ENCODE measurements at regions not wholly inside any gene's neighbourhood (a gene's known extent, or its start where the extent isn't known, plus 50 kb on each side); places are given as distances from the start of the nearest gene placed in this dataset.

DNA sequence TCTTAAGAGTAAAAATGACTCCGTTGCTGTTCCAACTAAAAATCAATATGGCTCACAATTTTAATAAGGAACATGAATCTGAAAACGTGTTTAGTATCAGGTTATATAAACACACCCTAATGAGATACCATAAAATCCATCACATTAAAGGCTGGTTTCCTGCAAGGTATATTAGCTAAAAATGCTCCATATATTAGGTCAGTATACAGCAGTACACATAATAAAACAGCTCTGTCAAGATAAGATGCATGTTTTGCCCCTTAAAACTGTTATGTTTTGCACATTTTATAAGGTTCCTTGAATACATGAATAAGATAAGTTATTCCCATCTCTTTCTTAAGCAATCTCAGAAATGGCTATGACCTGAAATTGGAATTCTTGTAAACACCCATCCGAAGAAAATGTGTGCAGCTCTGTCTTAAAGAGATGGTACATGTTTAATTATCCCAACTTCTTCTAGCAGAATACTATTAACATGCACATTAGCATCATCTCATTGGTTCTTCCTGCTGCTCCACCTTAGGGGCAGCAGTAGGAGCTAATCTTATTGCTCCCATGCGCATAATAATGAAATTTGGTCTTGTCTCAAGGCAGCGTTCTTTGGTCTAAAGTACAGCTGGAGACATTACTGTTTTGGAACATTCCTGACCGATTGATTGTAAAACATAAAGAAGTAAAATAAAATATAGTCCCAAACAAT, 836.1 kb upstream of the FANCL start:
- H3K36me3 ChIP-seq: no peaks in the 10 kb centered on the region
- TF ChIP-seq EP300 (IDR thresholded peaks at IDR 0.05) (no peak), POLR2A (IDR thresholded peaks at IDR 0.05) (no peak)
- TF ChIP-seq, protein P1, sequence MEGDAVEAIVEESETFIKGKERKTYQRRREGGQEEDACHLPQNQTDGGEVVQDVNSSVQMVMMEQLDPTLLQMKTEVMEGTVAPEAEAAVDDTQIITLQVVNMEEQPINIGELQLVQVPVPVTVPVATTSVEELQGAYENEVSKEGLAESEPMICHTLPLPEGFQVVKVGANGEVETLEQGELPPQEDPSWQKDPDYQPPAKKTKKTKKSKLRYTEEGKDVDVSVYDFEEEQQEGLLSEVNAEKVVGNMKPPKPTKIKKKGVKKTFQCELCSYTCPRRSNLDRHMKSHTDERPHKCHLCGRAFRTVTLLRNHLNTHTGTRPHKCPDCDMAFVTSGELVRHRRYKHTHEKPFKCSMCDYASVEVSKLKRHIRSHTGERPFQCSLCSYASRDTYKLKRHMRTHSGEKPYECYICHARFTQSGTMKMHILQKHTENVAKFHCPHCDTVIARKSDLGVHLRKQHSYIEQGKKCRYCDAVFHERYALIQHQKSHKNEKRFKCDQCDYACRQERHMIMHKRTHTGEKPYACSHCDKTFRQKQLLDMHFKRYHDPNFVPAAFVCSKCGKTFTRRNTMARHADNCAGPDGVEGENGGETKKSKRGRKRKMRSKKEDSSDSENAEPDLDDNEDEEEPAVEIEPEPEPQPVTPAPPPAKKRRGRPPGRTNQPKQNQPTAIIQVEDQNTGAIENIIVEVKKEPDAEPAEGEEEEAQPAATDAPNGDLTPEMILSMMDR (IDR thresholded peaks at IDR 0.05): no peak
- 34 to 41% (median 39%) methylated on average over 6 of the region's 6 CpGs for WGBS, 3 donors
- DNase-seq: no peak
- intact Hi-C loops (cut with DNase I): no loop called here
- no peaks in the 10 kb centered on the region for H3K9me3 ChIP-seq
- H3K27me3 ChIP-seq: no peaks in the 10 kb centered on the region
- H3K4me1 ChIP-seq (ENCODE audit: insufficient read depth): no peaks in the 10 kb centered on the region
- H3K4me3 ChIP-seq: no peak overlapping the region
- H3K27ac ChIP-seq: no peak overlapping the region

DNA sequence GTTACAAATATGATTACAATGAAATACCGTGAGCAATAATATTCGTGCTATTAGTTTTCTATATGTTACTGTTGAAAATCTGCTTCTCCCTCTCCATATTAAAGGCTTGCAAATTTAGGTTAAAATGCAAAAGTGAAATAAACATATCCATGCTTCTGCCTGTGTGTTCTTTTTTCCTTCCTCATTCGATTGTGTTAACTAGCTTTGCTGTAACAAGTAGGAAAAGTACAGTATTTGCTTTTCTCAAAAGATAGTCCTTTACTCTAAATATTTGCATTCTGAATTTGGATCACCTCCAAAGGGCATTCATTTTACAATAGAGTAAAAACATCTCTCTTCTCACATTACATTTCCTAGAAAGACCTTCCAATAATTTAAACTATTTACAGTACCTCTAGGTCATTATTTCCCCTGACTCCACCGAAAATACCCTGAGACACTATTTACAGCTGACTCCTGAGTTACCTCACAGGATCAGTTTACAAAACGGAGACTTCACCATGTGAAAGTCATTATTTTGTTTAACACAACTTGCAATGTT, 835.0 kb upstream of the FANCL start:
- intact Hi-C loops (cut with DNase I): no loop called here
- Histone ChIP-seq H3K27me3 (no peaks in the 10 kb centered on the region), H3K9me3 (no peaks in the 10 kb centered on the region), H3K4me1 (ENCODE audit: insufficient read depth) (no peaks in the 10 kb centered on the region), H3K27ac (no peak overlapping the region), H3K4me3 (no peak overlapping the region), H3K36me3 (no peaks in the 10 kb centered on the region)
- 38 to 49% (median 39%) methylated on average over 5 of the region's 5 CpGs for WGBS, 3 donors
- no peak for DNase-seq
- TF ChIP-seq EP300 (IDR thresholded peaks at IDR 0.05): no peak
- TF ChIP-seq, protein P1 (IDR thresholded peaks at IDR 0.05): no peak

DNA sequence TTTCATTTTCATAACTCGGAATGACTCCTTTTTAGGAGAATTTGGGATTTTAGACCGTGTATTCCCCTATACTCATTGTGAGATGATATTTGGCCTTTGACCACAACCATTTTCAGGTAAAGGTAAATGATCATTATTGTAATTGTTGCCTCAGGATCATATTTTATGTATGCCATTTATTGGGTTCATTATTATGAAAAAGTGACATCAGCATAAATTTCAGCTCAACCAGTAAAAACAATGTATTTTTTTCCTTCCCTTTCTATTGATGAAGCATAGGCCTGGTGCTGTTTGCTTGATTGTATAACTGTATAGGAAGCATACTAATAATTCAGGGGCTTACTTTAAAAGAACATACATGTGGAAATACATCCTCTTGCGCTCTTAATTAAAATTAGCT, 832.9 kb upstream of the FANCL start:
- no peaks in the 10 kb centered on the region for H3K4me1 ChIP-seq (ENCODE audit: insufficient read depth)
- no peaks in the 10 kb centered on the region for H3K27me3 ChIP-seq
- no peak overlapping the region for H3K27ac ChIP-seq
- no peak overlapping the region for H3K4me3 ChIP-seq
- intact Hi-C loops (cut with DNase I): no loop called here
- TF ChIP-seq, protein P1 (IDR thresholded peaks at IDR 0.05): no peak
- H3K9me3 ChIP-seq: no peaks in the 10 kb centered on the region
- no peaks in the 10 kb centered on the region for H3K36me3 ChIP-seq
- WGBS, 3 donors: 92 to 93% (median 93%) methylated on average over 3 of the region's 3 CpGs
- DNase-seq: no peak

DNA sequence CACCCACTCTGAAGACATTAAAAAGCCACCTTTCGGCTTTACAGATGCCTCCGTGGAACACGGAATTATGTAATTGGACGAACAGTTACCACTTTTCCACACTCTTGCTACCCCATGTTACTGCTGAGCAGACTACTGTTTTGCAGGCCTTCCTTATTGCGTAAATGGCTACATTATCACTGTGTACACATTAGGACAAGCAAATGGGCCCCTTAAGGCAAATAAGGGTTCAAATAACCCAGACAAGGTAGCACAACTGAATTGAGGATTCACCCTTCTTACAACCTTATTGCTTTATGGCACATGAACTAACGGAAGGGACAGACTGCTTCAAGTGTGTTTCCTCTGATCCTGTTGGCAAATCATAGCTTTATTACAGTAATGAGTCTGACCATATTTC, 832.2 kb upstream of the FANCL start:
- no peak for DNase-seq
- TF ChIP-seq POLR2A (IDR thresholded peaks at IDR 0.05) (no peak), EP300 (IDR thresholded peaks at IDR 0.05) (no peak)
- TF ChIP-seq, protein P1 (IDR thresholded peaks at IDR 0.05): no peak
- H3K27ac ChIP-seq: no peak overlapping the region
- intact Hi-C loops (cut with DNase I): no loop called here
- no peak overlapping the region for H3K4me3 ChIP-seq
- H3K4me1 ChIP-seq (ENCODE audit: insufficient read depth): no peaks in the 10 kb centered on the region
- 92 to 95% (median 95%) methylated on average over 6 of the region's 6 CpGs for WGBS, 3 donors
- no peaks in the 10 kb centered on the region for H3K36me3 ChIP-seq
- no peaks in the 10 kb centered on the region for H3K27me3 ChIP-seq
- no peaks in the 10 kb centered on the region for H3K9me3 ChIP-seq
